GM18519 (cell line): ENCODE measurements at regions not wholly inside any gene's neighbourhood (a gene's known extent, or its start where the extent isn't known, plus 50 kb on each side); places are given as distances from the start of the nearest gene placed in this dataset.

Experiments used
- ATAC-seq: cut with Tn5 transposase; IDR thresholded peaks from one replicate; pipeline ENCODE4 v1.9.1; 2021; ENCODE audit warnings: mild to moderate bottlenecking, moderate library complexity; ENCODE audit not compliant: unreplicated experiment, low FRiP score

- ATAC-seq = no peak
Measured at GRCh38 chr5:167643631-167644280, 647.7 kb upstream of the WWC1 start.

GRCh38 chr5:167644619-167645018 lies 646.8 kb upstream of the WWC1 start:
- ATAC-seq = no peak

GRCh38 chr5:167649471-167649870 lies 642.0 kb upstream of the WWC1 start:
- no peak for ATAC-seq

GRCh38 chr5:167652690-167653089 lies 638.8 kb upstream of the WWC1 start:
- no peak for ATAC-seq

- no peak for ATAC-seq
Measured at GRCh38 chr5:167653645-167654106, 637.8 kb upstream of the WWC1 start.

- no peak for ATAC-seq
Measured at GRCh38 chr5:167657016-167657415, 634.4 kb upstream of the WWC1 start.

- no peak for ATAC-seq
Measured at GRCh38 chr5:167658889-167659288, 632.6 kb upstream of the WWC1 start.

GRCh38 chr5:167661605-167662004 lies 629.8 kb upstream of the WWC1 start:
- no peak for ATAC-seq

GRCh38 chr5:167664222-167664804 lies 627.1 kb upstream of the WWC1 start:
- no peak for ATAC-seq

GRCh38 chr5:167665841-167666375 lies 625.5 kb upstream of the WWC1 start:
- no peak for ATAC-seq

GRCh38 chr5:167671176-167671575 lies 620.3 kb upstream of the WWC1 start:
- no peak for ATAC-seq

GRCh38 chr5:167673942-167674341 lies 617.5 kb upstream of the WWC1 start:
- no peak for ATAC-seq

GRCh38 chr5:167678481-167678880 lies 613.0 kb upstream of the WWC1 start:
- no peak for ATAC-seq

- ATAC-seq = no peak
Measured at GRCh38 chr5:167684251-167684650, 607.2 kb upstream of the WWC1 start.

GRCh38 chr5:167688341-167689130 lies 602.9 kb upstream of the WWC1 start:
- no peak for ATAC-seq

GRCh38 chr5:167694325-167695147 lies 596.9 kb upstream of the WWC1 start:
- no peak for ATAC-seq

- ATAC-seq = no peak
Measured at GRCh38 chr5:167696558-167697314, 594.7 kb upstream of the WWC1 start.

- ATAC-seq = no peak
Measured at GRCh38 chr5:167699432-167699831, 592.0 kb upstream of the WWC1 start.

- no peak for ATAC-seq
Measured at GRCh38 chr5:167701051-167701450, 590.4 kb upstream of the WWC1 start.

GRCh38 chr5:167702014-167702413 lies 589.4 kb upstream of the WWC1 start:
- no peak for ATAC-seq
